22Rv1 (cell line): ENCODE measurements at regions not wholly inside any gene's neighbourhood (a gene's known extent, or its start where the extent isn't known, plus 50 kb on each side); places are given as distances from the start of the nearest gene placed in this dataset.

Source experiments
- ZFX ChIP-seq: fragments of 450-650 bp; IDR thresholded peaks from 2 replicates; pipeline ENCODE4 v1.6.1; 2017; ENCODE audit warnings: antibody characterized with exemption, borderline replicate concordance
- TF ChIP-seq, protein P1 (sequence below): fragments of 450-650 bp; IDR thresholded peaks from 2 replicates; pipeline ENCODE4 v1.5.1; 2017; ENCODE audit warnings: mild to moderate bottlenecking

DNA sequence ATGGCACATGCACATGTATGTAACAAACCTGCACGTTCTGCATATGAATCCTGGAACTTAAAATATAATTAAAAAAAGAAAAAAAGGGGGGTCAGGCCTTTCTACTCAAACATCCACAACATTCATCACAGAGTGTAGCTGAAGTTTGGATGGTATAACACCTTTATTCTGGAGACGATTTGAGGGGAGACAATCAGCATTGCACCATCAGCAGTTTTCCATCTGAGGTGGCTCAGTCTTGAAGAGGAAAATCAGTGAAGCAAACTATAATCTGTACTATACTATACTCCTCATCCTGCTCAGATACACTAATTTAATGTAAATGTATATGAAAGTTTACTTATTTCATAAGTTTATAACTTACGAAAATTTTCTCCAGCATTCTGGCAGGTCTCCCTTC lies 969.7 kb downstream of the SLITRK1 start:
- TF ChIP-seq, protein P1, sequence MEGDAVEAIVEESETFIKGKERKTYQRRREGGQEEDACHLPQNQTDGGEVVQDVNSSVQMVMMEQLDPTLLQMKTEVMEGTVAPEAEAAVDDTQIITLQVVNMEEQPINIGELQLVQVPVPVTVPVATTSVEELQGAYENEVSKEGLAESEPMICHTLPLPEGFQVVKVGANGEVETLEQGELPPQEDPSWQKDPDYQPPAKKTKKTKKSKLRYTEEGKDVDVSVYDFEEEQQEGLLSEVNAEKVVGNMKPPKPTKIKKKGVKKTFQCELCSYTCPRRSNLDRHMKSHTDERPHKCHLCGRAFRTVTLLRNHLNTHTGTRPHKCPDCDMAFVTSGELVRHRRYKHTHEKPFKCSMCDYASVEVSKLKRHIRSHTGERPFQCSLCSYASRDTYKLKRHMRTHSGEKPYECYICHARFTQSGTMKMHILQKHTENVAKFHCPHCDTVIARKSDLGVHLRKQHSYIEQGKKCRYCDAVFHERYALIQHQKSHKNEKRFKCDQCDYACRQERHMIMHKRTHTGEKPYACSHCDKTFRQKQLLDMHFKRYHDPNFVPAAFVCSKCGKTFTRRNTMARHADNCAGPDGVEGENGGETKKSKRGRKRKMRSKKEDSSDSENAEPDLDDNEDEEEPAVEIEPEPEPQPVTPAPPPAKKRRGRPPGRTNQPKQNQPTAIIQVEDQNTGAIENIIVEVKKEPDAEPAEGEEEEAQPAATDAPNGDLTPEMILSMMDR: no peak
- TF ChIP-seq ZFX: no peak
